NT2/D1 (cell line): ENCODE measurements at regions not wholly inside any gene's neighbourhood (a gene's known extent, or its start where the extent isn't known, plus 50 kb on each side); places are given as distances from the start of the nearest gene placed in this dataset.

Experiments used
- DNase-seq: peaks from one replicate; pipeline ENCODE4 v3.0.0-alpha.2; 2011; ENCODE audit warnings: low read depth, low spot score
- H3K27me3 ChIP-seq: 2 replicates; pipeline ENCODE4 v1.6.0; 2011; ENCODE audit warnings: mild to moderate bottlenecking; ENCODE audit not compliant: insufficient read length, insufficient read depth
- H3K36me3 ChIP-seq: 2 replicates; pipeline ENCODE4 v1.6.1; 2011; ENCODE audit warnings: mild to moderate bottlenecking, low read length, mixed read lengths; ENCODE audit not compliant: insufficient read depth, insufficient read length
- H3K4me1 ChIP-seq: 2 replicates; pipeline ENCODE4 v1.5.1; 2011; ENCODE audit not compliant: insufficient read depth, insufficient read length
- H3K4me3 ChIP-seq: 2 replicates; pipeline ENCODE4 v1.5.1; 2011; ENCODE audit warnings: low read depth; ENCODE audit not compliant: insufficient read length
- H3K9ac ChIP-seq: 2 replicates; pipeline ENCODE4 v1.6.0; 2011; ENCODE audit warnings: low read depth; ENCODE audit not compliant: insufficient read length
- H3K9me3 ChIP-seq: 2 replicates; pipeline ENCODE4 v1.5.1; 2011; ENCODE audit warnings: mild to moderate bottlenecking, low read length; ENCODE audit not compliant: insufficient read depth
- SUZ12 ChIP-seq: IDR thresholded peaks from 2 replicates; pipeline ENCODE4 v1.6.1; 2011; ENCODE audit not compliant: insufficient read length, insufficient read depth; ENCODE audit errors: extremely low read depth
- YY1 ChIP-seq: IDR thresholded peaks from 2 replicates; pipeline ENCODE4 v1.6.1; 2011; ENCODE audit not compliant: insufficient read length, insufficient read depth
- ZNF274 ChIP-seq: IDR thresholded peaks from 2 replicates; pipeline ENCODE4 v1.6.1; 2011; ENCODE audit warnings: mild to moderate bottlenecking, low read depth, low read length

DNA sequence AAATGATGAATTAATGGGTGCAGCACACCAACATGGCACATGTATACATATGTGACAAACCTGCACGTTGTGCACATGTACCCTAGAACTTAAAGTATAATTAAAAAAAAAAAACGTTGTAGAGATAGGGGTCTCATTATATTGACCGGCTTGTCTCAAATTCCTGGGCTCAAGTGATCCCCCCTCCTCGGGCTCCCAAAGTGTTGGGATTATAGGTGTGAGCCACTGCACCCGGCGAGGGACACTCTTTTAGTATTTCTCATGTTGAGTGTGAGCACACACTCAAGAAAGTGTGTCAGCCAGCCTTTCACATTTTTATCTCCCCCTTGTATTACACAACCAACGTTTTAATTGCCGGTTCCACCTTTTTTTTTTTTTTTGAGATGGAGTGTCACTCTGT, 87.7 kb upstream of the SPIN1 start:
- Histone ChIP-seq H3K4me1 (no peaks in the 10 kb centered on the region), H3K4me3 (no peak overlapping the region), H3K27me3 (no peaks in the 10 kb centered on the region), H3K36me3 (no peaks in the 10 kb centered on the region), H3K9ac (no peak overlapping the region), H3K9me3 (no peaks in the 10 kb centered on the region)
- no peak for TF ChIP-seq SUZ12
- TF ChIP-seq YY1: no peak
- TF ChIP-seq ZNF274: no peak
- DNase-seq: no peak

DNA sequence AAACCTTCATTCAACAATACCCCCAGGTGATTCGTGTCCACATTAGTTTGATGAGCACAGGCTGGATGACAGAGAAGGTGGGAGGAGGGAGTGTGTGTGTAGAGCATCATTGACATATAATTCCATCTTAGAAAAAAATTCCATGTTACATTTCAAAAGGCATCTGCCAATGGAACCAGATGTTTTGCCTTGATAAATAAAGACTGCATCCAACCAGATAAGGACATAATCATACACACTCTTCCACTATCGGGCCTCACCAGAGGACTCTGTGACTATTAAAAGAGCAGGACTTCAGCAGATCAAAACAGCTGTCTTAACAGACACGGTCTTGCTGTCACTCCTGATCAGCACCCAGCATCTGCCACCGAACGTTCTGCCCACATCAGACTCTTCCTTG, 96.4 kb upstream of the SPIN1 start:
- Histone ChIP-seq H3K36me3 (no peaks in the 10 kb centered on the region), H3K27me3 (no peaks in the 10 kb centered on the region), H3K9ac (no peak overlapping the region), H3K9me3 (no peaks in the 10 kb centered on the region), H3K4me3 (no peak overlapping the region), H3K4me1 (no peaks in the 10 kb centered on the region)
- no peak for DNase-seq
- TF ChIP-seq YY1: no peak
- TF ChIP-seq ZNF274: no peak

DNA sequence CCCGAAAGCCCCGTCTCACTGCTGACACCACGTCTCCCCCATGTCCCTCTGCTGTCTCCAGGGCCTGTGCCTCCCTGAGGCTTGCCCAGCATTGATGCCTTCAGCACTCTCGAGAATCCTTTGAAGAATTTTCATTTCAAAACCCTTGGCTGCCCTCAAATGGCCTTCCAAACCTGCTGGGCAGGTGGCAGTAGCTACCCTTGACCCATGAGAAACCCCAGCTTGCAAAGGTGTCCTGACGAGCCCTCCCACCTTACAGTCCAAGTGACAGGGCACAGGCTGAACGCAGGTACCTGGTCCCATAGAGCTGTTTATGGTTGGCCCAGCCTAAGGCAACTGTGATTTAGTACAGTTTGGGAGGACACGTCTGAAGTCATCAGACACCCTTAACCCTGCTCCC, 97.2 kb upstream of the SPIN1 start:
- no peak for DNase-seq
- no peak for TF ChIP-seq ZNF274
- TF ChIP-seq SUZ12: no peak
- no peak for TF ChIP-seq YY1
- Histone ChIP-seq H3K9ac (no peak overlapping the region), H3K36me3 (no peaks in the 10 kb centered on the region), H3K27me3 (no peaks in the 10 kb centered on the region), H3K4me3 (no peak overlapping the region), H3K9me3 (no peaks in the 10 kb centered on the region), H3K4me1 (no peaks in the 10 kb centered on the region)

DNA sequence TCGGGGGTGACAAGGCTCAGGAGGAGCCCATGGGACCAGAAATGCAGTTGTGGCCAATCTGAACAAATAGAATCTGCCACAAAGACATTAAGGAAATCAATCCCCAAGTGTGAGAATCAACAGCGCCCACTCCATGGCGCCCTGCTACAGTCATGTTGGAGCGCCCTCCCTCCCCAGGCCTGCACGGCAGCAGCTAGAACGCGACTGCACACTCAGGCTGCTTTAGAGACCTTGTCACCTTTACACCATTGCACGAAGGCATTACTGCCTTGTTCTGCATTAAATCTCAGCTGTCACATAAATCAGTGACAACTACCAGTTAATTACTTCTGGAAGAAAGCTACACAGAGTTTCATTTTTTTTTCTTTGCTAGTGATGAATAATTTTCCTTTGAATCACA, 98.7 kb upstream of the SPIN1 start:
- H3K36me3 ChIP-seq: no peaks in the 10 kb centered on the region
- H3K27me3 ChIP-seq: no peaks in the 10 kb centered on the region
- TF ChIP-seq SUZ12 (no peak), YY1 (no peak), ZNF274 (no peak)
- H3K4me1 ChIP-seq: no peaks in the 10 kb centered on the region
- H3K4me3 ChIP-seq: no peak overlapping the region
- H3K9ac ChIP-seq: no peak overlapping the region
- no peak for DNase-seq
- H3K9me3 ChIP-seq: peaks cover 14% of the 10 kb centered on the region

- Histone ChIP-seq H3K36me3 (no peaks in the 10 kb centered on the region), H3K9me3 (peaks cover 21% of the 10 kb centered on the region), H3K4me3 (no peak overlapping the region), H3K27me3 (no peaks in the 10 kb centered on the region), H3K4me1 (no peaks in the 10 kb centered on the region), H3K9ac (no peak overlapping the region)
- DNase-seq: no peak
- no peak for TF ChIP-seq SUZ12
- TF ChIP-seq YY1: no peak
- no peak for TF ChIP-seq ZNF274
Measured at GRCh38 chr9:88287972-88288371, 100.3 kb upstream of the SPIN1 start.

- TF ChIP-seq YY1 (no peak), SUZ12 (no peak), ZNF274 (no peak)
- H3K9me3 ChIP-seq: peaks cover 24% of the 10 kb centered on the region
- H3K4me3 ChIP-seq: no peak overlapping the region
- H3K36me3 ChIP-seq: no peaks in the 10 kb centered on the region
- no peaks in the 10 kb centered on the region for H3K27me3 ChIP-seq
- H3K4me1 ChIP-seq: peaks cover 4% of the 10 kb centered on the region
- no peak overlapping the region for H3K9ac ChIP-seq
- peak; percentile 65 for DNase-seq
Measured at GRCh38 chr9:88280816-88281382, 107.3 kb upstream of the SPIN1 start.

DNA sequence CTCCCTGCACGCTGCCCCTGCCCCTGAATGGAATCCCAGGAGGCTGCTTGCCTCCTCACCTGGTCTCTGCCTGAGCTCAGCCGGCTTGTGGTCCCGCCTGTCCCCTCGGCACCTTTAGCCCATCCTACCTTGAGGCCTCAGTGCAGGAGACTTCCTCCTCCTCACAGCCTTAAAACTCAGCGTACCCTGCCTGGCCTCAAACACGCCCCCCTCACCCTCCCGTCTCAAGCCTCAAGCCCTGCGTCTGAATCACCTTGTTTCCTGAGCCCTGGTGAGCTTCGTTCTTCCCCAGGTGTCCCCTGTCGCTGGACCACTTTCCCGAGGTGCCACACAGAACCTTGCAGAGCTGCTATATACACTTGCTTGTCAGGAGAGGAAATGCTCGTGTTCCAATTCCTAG, 110.2 kb upstream of the SPIN1 start:
- 0 out of 2 replicates have a peak, but pooled peaks cover 4% of the 10 kb centered on the region for H3K9me3 ChIP-seq
- no peaks in the 10 kb centered on the region for H3K36me3 ChIP-seq
- no peak overlapping the region for H3K9ac ChIP-seq
- no peak overlapping the region for H3K4me3 ChIP-seq
- DNase-seq: no peak
- TF ChIP-seq ZNF274 (no peak), SUZ12 (no peak), YY1 (no peak)
- H3K27me3 ChIP-seq: no peaks in the 10 kb centered on the region
- peaks cover 5% of the 10 kb centered on the region for H3K4me1 ChIP-seq
